ENCODE measurements at regions not wholly inside any gene's neighbourhood (a gene's known extent, or its start where the extent isn't known, plus 50 kb on each side); places are given as distances from the start of the nearest gene placed in this dataset.

DNA sequence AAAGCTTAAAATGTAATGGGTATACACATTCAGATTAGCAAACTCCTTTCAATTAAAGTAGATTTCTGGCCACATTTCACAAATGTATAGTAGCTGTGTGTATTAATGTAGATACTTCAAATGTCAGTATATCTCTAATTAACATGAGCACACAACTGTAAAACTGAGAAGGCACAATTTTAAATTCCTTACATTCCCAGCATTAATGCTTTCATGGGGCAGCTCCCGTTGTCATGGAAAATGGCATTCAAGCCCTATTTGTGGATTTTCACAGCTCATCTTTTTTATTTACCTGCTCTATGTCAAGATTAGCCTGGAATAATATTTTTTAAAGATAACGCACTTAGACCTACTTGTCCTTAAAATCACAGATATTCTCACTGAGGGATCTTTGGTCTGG is 113.6 kb upstream of the SOX6 start:
- TF ChIP-seq, protein P1, sequence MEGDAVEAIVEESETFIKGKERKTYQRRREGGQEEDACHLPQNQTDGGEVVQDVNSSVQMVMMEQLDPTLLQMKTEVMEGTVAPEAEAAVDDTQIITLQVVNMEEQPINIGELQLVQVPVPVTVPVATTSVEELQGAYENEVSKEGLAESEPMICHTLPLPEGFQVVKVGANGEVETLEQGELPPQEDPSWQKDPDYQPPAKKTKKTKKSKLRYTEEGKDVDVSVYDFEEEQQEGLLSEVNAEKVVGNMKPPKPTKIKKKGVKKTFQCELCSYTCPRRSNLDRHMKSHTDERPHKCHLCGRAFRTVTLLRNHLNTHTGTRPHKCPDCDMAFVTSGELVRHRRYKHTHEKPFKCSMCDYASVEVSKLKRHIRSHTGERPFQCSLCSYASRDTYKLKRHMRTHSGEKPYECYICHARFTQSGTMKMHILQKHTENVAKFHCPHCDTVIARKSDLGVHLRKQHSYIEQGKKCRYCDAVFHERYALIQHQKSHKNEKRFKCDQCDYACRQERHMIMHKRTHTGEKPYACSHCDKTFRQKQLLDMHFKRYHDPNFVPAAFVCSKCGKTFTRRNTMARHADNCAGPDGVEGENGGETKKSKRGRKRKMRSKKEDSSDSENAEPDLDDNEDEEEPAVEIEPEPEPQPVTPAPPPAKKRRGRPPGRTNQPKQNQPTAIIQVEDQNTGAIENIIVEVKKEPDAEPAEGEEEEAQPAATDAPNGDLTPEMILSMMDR (IDR thresholded peaks at IDR 0.05; ENCODE audit: insufficient read depth, low read depth, low read length): no peak
- no peak for TF ChIP-seq EZH2 (IDR thresholded peaks at IDR 0.05; ENCODE audit: insufficient read depth, low read length)

Measured in astrocyte (in vitro differentiated cells and primary cell).